ENCODE measurements at regions not wholly inside any gene's neighbourhood (a gene's known extent, or its start where the extent isn't known, plus 50 kb on each side); places are given as distances from the start of the nearest gene placed in this dataset.

- no peak for TF ChIP-seq CHD7 (IDR thresholded peaks at IDR 0.05; ENCODE audit: insufficient replicate concordance, low read length)
- no peak for TF ChIP-seq EP300 (IDR thresholded peaks at IDR 0.05; ENCODE audit: borderline replicate concordance in 1 of 2, low read depth in 2 of 2, low read length in 2 of 2)
- no peak for TF ChIP-seq KDM4A (IDR thresholded peaks at IDR 0.05; ENCODE audit: low read depth, low read length, severe bottlenecking)
These were observed 582.7 kb downstream of the SLC6A15 start (continued) for GRCh38 chr12:84329938-84330337.

All from H1 (cell line).